ENCODE measurements at regions not wholly inside any gene's neighbourhood (a gene's known extent, or its start where the extent isn't known, plus 50 kb on each side); places are given as distances from the start of the nearest gene placed in this dataset.

DNA sequence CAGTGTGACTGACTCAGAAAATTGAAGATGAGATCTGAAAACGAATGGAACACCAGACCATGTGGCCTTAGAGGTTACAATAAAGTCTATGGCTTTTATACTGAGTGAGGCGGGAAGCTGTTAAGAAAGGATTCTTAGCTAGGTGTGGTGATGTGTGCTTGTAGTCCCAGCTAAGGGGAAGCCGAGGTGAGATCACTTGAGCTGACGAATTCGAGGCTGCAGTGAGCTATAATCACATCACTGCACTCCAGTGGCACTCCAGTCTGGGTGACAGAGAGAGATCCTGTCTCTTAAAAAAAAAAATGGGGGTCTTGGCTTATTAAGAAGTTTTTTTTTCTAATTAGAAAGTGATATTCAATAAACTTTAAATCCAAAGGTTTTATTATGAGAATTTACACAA is 678.6 kb downstream of the TMTC2 start:
- H3K27ac ChIP-seq = no peak overlapping the region
- TF ChIP-seq, protein P1, sequence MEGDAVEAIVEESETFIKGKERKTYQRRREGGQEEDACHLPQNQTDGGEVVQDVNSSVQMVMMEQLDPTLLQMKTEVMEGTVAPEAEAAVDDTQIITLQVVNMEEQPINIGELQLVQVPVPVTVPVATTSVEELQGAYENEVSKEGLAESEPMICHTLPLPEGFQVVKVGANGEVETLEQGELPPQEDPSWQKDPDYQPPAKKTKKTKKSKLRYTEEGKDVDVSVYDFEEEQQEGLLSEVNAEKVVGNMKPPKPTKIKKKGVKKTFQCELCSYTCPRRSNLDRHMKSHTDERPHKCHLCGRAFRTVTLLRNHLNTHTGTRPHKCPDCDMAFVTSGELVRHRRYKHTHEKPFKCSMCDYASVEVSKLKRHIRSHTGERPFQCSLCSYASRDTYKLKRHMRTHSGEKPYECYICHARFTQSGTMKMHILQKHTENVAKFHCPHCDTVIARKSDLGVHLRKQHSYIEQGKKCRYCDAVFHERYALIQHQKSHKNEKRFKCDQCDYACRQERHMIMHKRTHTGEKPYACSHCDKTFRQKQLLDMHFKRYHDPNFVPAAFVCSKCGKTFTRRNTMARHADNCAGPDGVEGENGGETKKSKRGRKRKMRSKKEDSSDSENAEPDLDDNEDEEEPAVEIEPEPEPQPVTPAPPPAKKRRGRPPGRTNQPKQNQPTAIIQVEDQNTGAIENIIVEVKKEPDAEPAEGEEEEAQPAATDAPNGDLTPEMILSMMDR (conservative IDR thresholded peaks at IDR 0.05) = no peak

DNA sequence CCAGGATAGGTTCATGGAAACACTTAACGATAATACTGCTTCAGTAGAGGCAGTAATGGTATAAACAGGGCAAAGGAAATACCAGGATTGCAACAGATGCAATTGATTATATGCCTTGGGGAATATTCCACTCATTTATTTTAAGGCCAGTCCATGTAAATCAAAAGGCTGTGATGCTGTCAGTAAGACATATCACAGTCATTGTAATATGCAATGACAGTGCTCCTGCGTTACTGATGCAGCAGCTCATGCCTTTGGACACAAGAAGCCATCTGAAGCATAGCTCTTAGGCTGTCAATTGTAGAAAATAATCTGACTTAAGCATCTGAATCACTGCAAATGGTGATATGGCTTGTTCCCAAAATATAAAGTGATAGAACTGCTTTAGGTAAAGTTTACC is 674.8 kb downstream of the TMTC2 start:
- no peak overlapping the region for H3K27ac ChIP-seq
- TF ChIP-seq, protein P1 (conservative IDR thresholded peaks at IDR 0.05) = no peak

DNA sequence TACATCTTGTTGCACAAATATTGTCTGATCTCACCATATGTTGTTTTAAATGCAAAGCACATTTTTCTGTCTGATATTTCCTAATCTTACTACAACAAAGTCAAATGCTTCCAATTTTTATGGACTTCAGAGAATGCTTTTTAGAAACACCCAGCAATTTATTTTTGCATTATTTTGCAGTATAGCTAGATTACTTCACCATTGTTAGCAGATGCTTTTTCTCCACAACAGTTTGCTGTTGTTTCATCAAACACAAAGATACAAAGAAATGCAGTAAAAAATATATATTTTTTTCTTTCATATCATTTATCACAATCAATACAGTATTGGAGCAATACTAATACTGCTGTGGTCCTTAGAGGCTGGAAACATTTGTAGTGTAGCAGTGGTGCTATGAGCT is 674.4 kb downstream of the TMTC2 start:
- H3K27ac ChIP-seq = no peak overlapping the region
- TF ChIP-seq, protein P1 (conservative IDR thresholded peaks at IDR 0.05) = no peak

DNA sequence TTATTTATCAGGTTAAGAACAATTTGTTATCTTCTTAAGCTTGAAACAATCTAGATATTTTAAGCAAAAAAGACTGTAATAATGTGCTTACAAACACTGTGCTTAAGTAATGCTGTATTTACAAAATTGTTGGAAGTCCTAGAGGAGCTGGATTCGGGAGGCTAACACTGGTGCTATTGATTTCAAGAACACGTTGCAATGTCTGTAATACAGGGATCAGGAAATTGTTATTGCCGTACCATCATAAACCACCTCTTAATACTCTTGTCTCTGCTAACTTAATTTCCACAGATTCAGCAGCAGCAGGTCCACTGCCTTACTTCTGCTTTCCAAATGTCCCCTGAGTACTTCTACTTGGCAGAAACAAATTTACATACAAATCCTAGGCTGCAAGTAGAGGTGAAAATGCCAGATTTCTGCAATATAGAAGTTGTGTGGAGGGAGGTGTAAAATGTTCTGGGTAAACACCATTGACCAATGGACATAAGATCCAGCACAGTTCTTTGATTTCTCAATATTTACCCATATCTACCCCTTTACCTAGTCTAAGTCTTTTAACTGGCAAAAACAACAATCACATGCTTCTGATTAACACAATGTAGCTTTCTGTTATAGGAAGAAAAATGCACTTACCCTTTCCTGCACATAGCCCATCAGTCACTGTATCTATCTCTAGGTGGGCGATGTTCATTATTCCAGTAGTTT is 663.4 kb downstream of the TMTC2 start:
- TF ChIP-seq, protein P1 (conservative IDR thresholded peaks at IDR 0.05) = no peak
- H3K27ac ChIP-seq = no peak overlapping the region

DNA sequence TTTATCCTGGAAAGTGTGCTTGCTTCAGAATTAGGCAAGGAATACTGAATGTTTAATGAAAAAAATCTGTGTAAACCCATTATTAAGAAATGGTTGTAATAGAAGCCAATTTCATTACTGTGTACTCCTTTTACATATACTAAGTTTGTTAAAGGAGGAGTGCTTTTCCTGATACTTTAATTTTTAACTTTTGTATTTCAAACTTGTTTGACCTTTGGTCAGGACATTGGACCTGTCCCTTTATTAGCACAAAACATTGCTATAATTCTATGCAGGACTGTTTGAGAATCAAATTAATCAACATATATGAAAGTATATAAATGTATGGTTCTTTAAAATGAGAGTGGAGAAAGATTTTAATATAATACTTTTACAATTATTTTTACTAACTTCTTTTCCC is 659.6 kb downstream of the TMTC2 start:
- TF ChIP-seq, protein P1 (conservative IDR thresholded peaks at IDR 0.05) = no peak
- H3K27ac ChIP-seq = no peak overlapping the region

DNA sequence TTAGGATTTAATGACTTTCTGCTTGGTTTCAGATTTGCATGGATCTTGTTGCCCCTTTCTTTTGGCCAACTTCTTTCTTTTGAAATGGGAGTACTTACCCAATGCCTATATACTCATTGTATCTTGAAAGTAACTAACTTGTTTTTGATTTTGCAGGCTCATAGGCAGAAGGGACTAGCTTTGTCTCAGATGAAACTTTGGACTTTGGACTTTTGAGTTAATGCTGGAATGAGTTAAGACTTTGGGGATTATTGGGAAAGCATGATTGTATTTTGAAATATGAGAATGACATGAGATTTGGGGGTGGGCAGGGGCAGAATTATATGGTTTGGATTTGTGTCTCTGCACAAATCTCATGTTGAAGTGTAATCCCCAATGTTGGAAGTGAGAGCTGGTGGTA is 657.1 kb downstream of the TMTC2 start:
- TF ChIP-seq, protein P1 (conservative IDR thresholded peaks at IDR 0.05) = no peak
- H3K27ac ChIP-seq = no peak overlapping the region

DNA sequence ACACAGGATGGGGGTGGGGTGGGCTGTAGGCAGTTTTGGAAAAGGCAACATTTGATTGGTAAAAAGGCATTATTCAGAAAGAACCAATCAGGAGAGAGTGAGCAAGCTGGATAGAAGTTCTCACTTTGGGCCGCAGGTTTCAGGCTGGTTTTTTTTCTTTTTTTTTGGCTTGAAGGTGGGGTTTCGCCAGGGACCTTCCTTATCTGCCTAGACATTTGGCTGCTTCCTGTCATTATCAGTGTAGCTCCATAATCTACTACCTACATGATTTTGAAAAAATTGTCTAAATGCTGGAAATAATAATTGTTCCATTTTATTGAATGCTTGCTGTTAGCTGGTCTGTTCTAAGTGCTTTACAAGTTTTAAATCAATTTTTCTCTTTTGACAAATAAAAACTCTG is 649.0 kb downstream of the TMTC2 start:
- no peak overlapping the region for H3K27ac ChIP-seq
- TF ChIP-seq, protein P1 (conservative IDR thresholded peaks at IDR 0.05) = no peak

Measured in VCaP (cell line).